ENCODE measurements at regions not wholly inside any gene's neighbourhood (a gene's known extent, or its start where the extent isn't known, plus 50 kb on each side); places are given as distances from the start of the nearest gene placed in this dataset.

GRCh38 chr6:62344850-62345249, 58.8 kb upstream of the KHDRBS2 start:
- TF ChIP-seq YY1 (IDR thresholded peaks at IDR 0.05; ENCODE audit: insufficient read depth, insufficient read length) = no peak
- TF ChIP-seq SUZ12 (IDR thresholded peaks at IDR 0.05; ENCODE audit: extremely low read depth, insufficient read depth, insufficient read length) = no peak
- TF ChIP-seq ZNF274 (IDR thresholded peaks at IDR 0.05; ENCODE audit: low read depth, low read length) = no peak

Measured in NT2/D1 (cell line).